ENCODE measurements at regions not wholly inside any gene's neighbourhood (a gene's known extent, or its start where the extent isn't known, plus 50 kb on each side); places are given as distances from the start of the nearest gene placed in this dataset.
"Not testable (repeated sequence)": the region's sequence is repeated elsewhere in the genome, so short reads cannot be mapped to it uniquely, and the experiment has no call there.

DNA sequence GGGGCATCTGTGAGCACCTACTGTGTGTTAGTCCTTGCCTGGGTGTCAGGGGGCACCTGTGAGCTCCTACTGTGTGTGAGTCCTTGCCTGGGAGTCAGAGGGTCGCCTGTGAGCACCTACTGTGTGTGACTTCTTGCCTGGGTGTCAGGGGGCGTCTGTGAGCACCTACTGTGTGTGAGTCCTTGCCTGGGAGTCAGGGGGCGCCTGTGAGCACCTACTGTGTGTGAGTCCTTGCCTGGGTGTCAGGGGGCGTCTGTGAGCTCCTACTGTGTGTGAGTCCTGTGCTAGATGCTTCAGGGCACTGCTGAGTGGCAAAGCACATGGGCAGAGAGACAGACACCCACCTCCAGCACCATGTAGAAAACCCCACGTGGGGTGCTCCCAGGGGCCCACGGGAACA is 66.9 kb upstream of the COL5A1 start:
- H3K36me3 Mint-ChIP-seq (ENCODE audit: low read depth); H3K4me3 Mint-ChIP-seq; intact Hi-C loops (cut with micrococcal nuclease); H3K4me1 Mint-ChIP-seq (ENCODE audit: low read depth); DNase-seq; H3K27ac Mint-ChIP-seq; H3K9me3 Mint-ChIP-seq: not testable (repeated sequence)
- CTCF ChIA-PET: interaction anchor here (0.9 kb wide), 1 partner anchor 8 kb away, joined by 3 read pairs; no protein-coding TSS in a partner anchor
- peaks cover 17% of the 10 kb centered on the region for H3K27me3 Mint-ChIP-seq (ENCODE audit: low read depth)

DNA sequence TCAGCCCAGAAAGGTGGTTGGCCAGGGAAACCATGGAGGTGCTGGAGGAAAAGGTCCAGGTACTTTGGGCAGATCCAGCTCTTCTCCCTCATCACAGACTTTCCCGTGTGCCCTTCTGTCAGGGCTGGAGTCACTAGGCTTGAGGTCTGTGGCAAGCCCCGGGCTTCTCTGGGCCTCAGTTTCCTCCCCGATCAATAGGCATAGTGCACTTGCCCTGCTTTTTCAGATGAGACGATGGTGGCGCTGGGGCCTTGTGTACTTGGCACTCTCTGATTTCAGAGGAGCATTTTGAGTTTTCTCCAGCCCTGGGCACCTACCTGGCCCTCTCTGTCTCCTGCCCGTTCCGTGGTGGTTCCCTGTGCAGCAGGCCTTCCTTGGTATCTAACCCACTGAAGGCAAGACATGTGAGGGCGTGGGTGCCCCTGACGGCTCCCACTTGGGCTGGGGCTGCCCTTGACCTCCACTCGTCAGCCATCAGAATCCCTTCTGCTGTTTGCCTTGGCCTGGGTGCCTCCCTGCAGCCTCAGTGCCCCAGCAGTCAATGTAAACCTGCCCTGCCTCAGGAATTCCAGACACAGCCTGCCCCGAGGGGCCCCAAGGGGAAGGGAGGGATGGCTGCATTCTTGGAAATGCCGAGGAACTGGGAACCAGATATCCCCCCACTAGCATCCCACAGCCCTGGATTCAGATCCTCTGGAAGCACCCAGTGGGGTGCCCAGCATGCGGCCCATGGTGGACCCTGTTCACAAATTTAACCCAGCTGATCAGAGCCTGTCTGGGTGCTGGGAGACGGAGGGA is 66.3 kb upstream of the COL5A1 start:
- H3K9me3 Mint-ChIP-seq: no peaks in the 10 kb centered on the region
- peaks cover 21% of the 10 kb centered on the region for H3K27me3 Mint-ChIP-seq (ENCODE audit: low read depth)
- CTCF ChIA-PET: interaction anchor here (0.9 kb wide), 1 partner anchor 9 kb away, joined by 3 read pairs; no protein-coding TSS in a partner anchor
- H3K36me3 Mint-ChIP-seq (ENCODE audit: low read depth): no peaks in the 10 kb centered on the region
- DNase-seq: no peak
- H3K4me3 Mint-ChIP-seq: no peak overlapping the region
- no peaks in the 10 kb centered on the region for H3K4me1 Mint-ChIP-seq (ENCODE audit: low read depth)
- H3K27ac Mint-ChIP-seq: no peak overlapping the region
- intact Hi-C loops (cut with micrococcal nuclease): no loop called here

DNA sequence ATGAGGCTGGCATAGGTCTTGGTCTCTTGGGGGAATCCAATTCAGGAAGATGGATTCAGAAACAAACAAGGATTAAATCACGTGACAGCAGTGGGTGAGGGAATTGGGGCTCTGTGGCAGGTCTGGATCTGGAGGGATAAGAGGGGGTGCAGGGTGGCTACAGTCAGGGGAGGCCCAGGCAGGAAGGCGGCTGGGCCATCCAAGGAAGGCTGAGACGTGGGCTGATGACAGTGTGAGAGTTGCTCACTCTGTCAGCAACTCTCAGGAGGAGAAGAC is 65.8 kb upstream of the COL5A1 start:
- no peaks in the 10 kb centered on the region for H3K36me3 Mint-ChIP-seq (ENCODE audit: low read depth)
- H3K27me3 Mint-ChIP-seq (ENCODE audit: low read depth): peaks cover 21% of the 10 kb centered on the region
- no peak overlapping the region for H3K27ac Mint-ChIP-seq
- intact Hi-C loops (cut with micrococcal nuclease): no loop called here
- H3K9me3 Mint-ChIP-seq: peaks cover under 1% of the 10 kb centered on the region
- DNase-seq: no peak
- CTCF ChIA-PET: no interaction called here
- H3K4me1 Mint-ChIP-seq (ENCODE audit: low read depth): no peaks in the 10 kb centered on the region
- no peak overlapping the region for H3K4me3 Mint-ChIP-seq

DNA sequence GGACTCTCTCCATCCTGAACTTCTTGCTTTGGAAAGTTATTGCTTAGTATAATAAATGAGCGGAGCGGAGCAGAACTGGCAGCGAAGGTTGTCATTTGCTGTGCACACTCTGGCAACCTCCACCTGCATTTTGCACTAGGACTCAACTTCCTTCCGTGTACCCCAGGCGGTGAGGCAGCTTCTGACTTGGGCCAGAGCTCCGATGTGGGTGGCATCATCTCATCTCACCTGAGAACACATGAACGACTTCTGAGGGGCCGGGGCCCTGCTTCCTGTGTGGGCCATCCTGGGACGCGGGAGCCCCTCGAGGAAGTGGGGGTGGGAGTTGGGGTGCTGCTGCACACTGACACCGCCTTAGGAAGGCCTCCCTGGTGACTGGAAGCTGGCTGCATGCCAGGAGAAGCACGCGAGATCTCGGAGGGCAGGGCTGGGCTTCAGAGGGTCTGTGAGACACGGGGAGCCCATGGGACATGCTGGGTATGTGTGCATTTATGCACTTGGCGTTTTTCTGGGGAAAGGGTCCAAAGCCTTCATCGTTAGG is 56.5 kb upstream of the COL5A1 start:
- H3K27me3 Mint-ChIP-seq (ENCODE audit: low read depth): peaks cover 2% of the 10 kb centered on the region
- DNase-seq: no peak
- H3K4me3 Mint-ChIP-seq: no peak overlapping the region
- intact Hi-C loops (cut with micrococcal nuclease): no loop called here
- H3K9me3 Mint-ChIP-seq: peaks cover 2% of the 10 kb centered on the region
- no peaks in the 10 kb centered on the region for H3K36me3 Mint-ChIP-seq (ENCODE audit: low read depth)
- H3K4me1 Mint-ChIP-seq (ENCODE audit: low read depth): no peaks in the 10 kb centered on the region
- no peak overlapping the region for H3K27ac Mint-ChIP-seq
- CTCF ChIA-PET: no interaction called here

DNA sequence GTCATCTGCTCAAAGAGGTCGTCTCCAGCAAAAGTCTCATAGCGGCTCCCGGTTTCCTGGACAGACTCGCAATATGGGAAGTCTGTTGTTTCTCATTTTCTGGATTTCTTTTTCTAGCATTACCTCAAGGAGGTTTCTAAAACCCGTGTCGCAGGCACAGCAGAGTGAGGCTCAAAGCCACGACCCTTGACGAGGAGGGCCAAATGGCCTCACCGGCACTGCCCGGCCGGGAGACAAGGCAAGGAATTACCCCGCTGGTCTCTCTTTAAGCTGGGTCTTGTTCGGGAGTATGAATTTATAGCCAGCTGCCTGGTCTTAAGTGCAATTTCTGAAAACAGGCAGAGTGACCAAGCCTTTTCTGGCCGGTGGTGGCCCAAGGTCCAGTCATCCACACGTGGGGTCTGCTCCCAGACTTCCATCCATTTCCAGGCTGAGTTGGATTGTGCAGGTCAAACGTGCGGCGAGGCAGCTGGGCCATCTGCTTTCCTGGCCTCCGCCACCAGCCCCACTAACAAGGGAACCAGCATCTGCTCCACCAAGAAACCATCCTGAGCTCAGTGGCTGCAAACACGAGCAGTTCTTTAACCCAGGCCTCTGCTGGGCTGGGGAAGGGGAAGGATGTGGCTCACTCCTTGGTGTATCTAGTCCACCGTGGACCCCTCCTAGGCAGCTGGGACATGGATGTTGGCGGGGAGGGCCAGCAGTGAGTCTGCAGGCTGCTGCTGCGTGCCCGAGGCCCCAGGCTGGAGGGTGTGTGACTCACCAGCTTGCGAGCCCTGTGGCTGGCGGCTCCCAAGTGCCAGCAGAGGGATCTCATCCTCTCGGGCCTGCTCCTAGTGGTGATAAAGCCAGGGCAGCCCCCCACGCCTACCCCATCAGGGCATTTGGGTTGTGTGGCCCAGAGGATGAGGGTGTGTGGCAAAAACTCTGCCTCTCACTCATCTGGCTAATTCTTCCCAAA is 55.6 kb upstream of the COL5A1 start:
- peaks cover 6% of the 10 kb centered on the region for H3K27me3 Mint-ChIP-seq (ENCODE audit: low read depth)
- intact Hi-C loops (cut with micrococcal nuclease): no loop called here
- no peaks in the 10 kb centered on the region for H3K9me3 Mint-ChIP-seq
- no peaks in the 10 kb centered on the region for H3K36me3 Mint-ChIP-seq (ENCODE audit: low read depth)
- CTCF ChIA-PET: no interaction called here
- no peak overlapping the region for H3K4me3 Mint-ChIP-seq
- H3K27ac Mint-ChIP-seq: no peak overlapping the region
- no peaks in the 10 kb centered on the region for H3K4me1 Mint-ChIP-seq (ENCODE audit: low read depth)
- DNase-seq: no peak

DNA sequence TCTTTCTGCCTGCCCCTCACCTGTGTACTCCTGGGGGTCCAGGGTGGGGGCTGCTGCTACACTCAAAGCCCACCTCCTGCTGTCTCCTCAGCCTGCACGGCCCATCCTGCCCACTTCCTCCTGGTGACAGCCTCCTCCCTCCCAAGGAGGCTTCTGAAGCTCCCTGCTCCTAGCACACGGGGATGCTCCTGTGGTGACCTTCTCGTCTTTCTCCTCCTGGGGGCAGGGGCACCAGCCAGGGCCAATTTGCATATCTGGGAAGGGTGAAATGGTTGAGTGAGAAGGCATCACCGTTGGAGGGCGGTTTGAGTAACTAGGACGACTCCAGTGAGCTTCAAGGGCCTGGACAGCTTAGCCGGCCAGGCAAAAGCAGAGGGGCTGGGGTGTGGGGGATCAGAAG is 51.9 kb upstream of the COL5A1 start:
- CTCF ChIA-PET: no interaction called here
- peaks cover 6% of the 10 kb centered on the region for H3K27me3 Mint-ChIP-seq (ENCODE audit: low read depth)
- no peaks in the 10 kb centered on the region for H3K36me3 Mint-ChIP-seq (ENCODE audit: low read depth)
- no peak overlapping the region for H3K4me3 Mint-ChIP-seq
- intact Hi-C loops (cut with micrococcal nuclease): no loop called here
- no peak for DNase-seq
- H3K4me1 Mint-ChIP-seq (ENCODE audit: low read depth): no peaks in the 10 kb centered on the region
- H3K9me3 Mint-ChIP-seq: no peaks in the 10 kb centered on the region
- no peak overlapping the region for H3K27ac Mint-ChIP-seq

- no peak for DNase-seq
- intact Hi-C loops (cut with micrococcal nuclease): no loop called here
- Mint-ChIP-seq H3K4me1 (ENCODE audit: low read depth) (no peaks in the 10 kb centered on the region), H3K36me3 (ENCODE audit: low read depth) (no peaks in the 10 kb centered on the region), H3K4me3 (no peak overlapping the region), H3K27me3 (ENCODE audit: low read depth) (peaks cover 4% of the 10 kb centered on the region), H3K9me3 (no peaks in the 10 kb centered on the region), H3K27ac (no peak overlapping the region)
- CTCF ChIA-PET: no interaction called here
Observed at GRCh38 chr9:134590240-134591081, 51.1 kb upstream of the COL5A1 start.

DNA sequence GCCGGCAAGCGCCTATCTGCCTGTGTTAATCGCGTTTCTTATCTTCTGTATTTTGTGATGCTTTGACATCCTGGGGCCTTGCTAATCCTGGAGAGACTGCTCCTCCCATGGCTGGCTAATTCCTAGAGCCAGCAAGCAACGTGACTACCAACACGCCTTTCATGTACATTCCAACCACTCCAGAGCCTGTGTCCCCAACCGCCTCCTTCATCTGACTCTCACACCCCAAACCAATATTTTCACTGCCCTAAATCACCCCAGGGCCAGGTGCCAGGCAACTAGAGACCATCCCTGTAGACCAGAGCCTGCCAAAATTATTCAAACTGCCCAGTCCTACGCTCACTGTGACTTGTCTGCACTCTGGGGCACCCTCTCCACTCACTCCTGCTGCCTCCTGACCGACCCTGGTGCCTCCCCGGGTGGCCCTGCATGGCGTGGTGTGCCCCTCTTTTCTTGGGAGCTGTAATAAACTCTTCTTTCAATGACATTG is 50.5 kb upstream of the COL5A1 start:
- no peak for DNase-seq
- intact Hi-C loops (cut with micrococcal nuclease): no loop called here
- Mint-ChIP-seq H3K9me3 (no peaks in the 10 kb centered on the region), H3K27me3 (ENCODE audit: low read depth) (peaks cover 4% of the 10 kb centered on the region), H3K4me3 (no peak overlapping the region), H3K36me3 (ENCODE audit: low read depth) (no peaks in the 10 kb centered on the region), H3K27ac (no peak overlapping the region), H3K4me1 (ENCODE audit: low read depth) (no peaks in the 10 kb centered on the region)
- CTCF ChIA-PET: no interaction called here

GRCh38 chr9:134591573-134591981 is 50.0 kb upstream of the COL5A1 start:
- CTCF ChIA-PET: no interaction called here
- Mint-ChIP-seq H3K27ac (no peak overlapping the region), H3K9me3 (no peaks in the 10 kb centered on the region), H3K36me3 (ENCODE audit: low read depth) (no peaks in the 10 kb centered on the region), H3K27me3 (ENCODE audit: low read depth) (peaks cover 4% of the 10 kb centered on the region), H3K4me3 (no peak overlapping the region), H3K4me1 (ENCODE audit: low read depth) (no peaks in the 10 kb centered on the region)
- no peak for DNase-seq
- intact Hi-C loops (cut with micrococcal nuclease): no loop called here
